ENCODE measurements at regions not wholly inside any gene's neighbourhood (a gene's known extent, or its start where the extent isn't known, plus 50 kb on each side); places are given as distances from the start of the nearest gene placed in this dataset.

- TF ChIP-seq CTCF (IDR thresholded peaks at IDR 0.05) (no peak), EZH2 (IDR thresholded peaks at IDR 0.05; ENCODE audit: borderline replicate concordance, insufficient read depth, low read depth, low read length, poor library complexity, severe bottlenecking) (no peak)
Observed at GRCh38 chr12:39000370-39000769, 95.0 kb upstream of the CPNE8 start.
